ENCODE measurements at regions not wholly inside any gene's neighbourhood (a gene's known extent, or its start where the extent isn't known, plus 50 kb on each side); places are given as distances from the start of the nearest gene placed in this dataset.

DNA sequence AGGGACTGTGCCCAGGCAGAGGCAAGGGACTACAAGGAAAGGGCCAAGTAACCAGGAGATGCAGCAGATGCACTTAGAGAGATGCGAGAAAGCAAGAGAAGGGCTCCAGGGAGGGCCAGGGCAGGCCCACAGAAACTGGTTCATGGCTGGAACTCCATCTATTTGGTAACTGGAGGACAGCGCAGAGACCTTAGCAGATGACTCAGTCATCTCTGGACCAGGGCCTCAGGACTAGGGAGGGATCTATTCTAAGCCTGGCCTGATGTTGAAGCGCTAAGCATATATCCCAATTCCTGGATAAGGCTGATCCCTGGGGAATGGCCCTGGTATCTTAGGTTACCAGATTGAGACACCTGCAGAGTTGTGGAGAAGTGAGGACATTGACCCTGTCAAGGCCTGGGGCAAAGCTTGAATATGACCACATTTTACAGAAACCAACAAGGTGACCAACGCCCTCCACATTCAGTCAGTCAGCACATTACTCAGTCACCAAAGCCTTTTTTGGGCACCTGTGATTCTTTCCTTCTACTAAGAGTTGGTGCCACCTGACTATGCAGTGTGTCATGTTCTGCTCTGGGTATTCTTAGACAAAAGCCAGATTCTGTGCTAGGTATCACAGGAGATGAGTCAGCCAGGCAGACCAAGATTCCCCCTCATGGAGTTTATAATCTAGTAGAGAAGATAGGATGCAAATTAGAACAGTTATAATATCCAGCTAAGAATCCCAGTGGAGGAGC lies 68.4 kb upstream of the SLCO3A1 start:
- Mint-ChIP-seq H3K27ac (no peak overlapping the region), H3K9me3 (no peaks in the 10 kb centered on the region), H3K4me1 (no peaks in the 10 kb centered on the region), H3K36me3 (no peaks in the 10 kb centered on the region), H3K27me3 (no peaks in the 10 kb centered on the region), H3K4me3 (no peak overlapping the region)
- no peak for DNase-seq

DNA sequence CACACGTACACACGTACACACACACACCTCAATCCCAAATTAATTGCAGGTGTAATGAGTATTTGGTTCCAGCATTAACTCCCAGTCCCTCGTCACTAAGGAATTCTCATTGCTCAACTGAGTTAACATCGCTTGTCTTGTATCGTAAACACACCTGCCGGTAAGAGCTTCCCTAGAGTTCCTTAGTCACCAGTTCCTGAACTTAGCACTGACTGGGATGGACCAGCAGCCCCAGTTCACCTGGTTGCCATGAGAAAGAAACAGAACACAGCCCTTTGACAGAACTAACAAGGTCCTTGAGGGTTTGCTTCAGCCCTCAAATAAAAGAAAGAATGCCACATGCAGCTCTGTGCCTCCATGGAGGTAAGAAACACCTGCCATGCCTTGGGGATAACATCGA lies 66.3 kb upstream of the SLCO3A1 start:
- Mint-ChIP-seq H3K36me3 (no peaks in the 10 kb centered on the region), H3K27ac (no peak overlapping the region), H3K9me3 (no peaks in the 10 kb centered on the region), H3K4me1 (no peaks in the 10 kb centered on the region), H3K4me3 (no peak overlapping the region), H3K27me3 (peaks cover 4% of the 10 kb centered on the region)
- DNase-seq: no peak

DNA sequence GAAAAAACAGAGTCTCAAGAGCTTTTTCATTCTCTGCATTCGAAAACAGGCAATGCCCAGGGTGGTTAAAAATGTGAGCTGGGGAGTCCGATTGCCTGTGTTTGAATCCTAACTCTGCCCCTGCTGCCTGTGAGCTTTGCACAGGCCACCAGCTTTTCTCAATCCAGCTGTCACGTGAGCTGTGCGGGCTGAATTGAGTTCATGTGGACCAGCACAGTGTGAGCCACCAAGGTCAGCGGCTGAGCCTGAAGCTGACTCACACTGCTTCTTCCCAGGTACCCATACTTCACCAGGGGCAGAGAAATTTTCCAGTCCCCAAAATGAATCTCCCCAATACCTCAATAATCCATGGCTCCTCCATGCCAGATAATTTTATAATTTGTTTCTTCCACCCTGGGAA lies 64.4 kb upstream of the SLCO3A1 start:
- no peak overlapping the region for H3K27ac Mint-ChIP-seq
- no peaks in the 10 kb centered on the region for H3K9me3 Mint-ChIP-seq
- H3K4me3 Mint-ChIP-seq: no peak overlapping the region
- H3K4me1 Mint-ChIP-seq: no peaks in the 10 kb centered on the region
- peaks cover 11% of the 10 kb centered on the region for H3K27me3 Mint-ChIP-seq
- no peak for DNase-seq
- H3K36me3 Mint-ChIP-seq: no peaks in the 10 kb centered on the region

DNA sequence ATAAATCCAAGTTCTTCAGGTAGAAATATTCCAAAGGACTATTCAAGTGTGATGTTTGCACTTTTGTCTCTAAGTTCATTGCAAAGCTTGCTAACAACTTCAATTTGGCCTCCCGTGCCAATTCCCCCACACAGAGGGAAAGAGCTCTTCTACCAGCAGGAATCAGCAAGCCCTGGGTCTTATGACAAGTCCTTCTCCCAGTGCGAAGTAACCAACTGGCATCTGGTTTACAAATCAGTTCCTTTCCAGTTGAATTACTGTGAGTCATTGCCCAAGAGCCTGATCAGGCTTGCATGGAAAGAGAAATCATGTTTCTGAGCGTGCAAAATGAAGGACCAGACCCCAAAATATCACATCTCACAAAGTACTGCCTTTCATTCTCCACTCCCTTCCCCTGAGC lies 62.7 kb upstream of the SLCO3A1 start:
- Mint-ChIP-seq H3K36me3 (no peaks in the 10 kb centered on the region), H3K27ac (no peak overlapping the region), H3K27me3 (peaks cover 11% of the 10 kb centered on the region), H3K4me3 (no peak overlapping the region), H3K9me3 (no peaks in the 10 kb centered on the region), H3K4me1 (no peaks in the 10 kb centered on the region)
- DNase-seq: no peak

DNA sequence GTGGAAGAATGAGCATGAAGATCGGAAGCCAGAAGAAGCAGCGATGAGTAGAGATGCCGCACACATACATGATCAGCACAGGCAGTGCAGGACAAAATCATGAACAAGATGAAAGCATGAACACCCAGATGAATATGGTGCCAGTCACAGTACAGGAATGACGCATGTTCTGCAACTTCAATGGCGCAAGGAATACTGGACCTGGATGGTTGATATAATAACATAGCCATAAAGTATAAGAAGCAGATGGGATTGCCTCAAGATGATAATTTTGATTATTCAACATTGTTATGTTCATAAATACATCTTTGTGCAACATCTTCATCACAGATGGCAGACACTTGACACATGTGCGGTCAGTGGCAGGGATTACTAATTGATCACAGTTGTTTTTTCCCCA lies 59.7 kb upstream of the SLCO3A1 start:
- no peak overlapping the region for H3K4me3 Mint-ChIP-seq
- H3K36me3 Mint-ChIP-seq: no peaks in the 10 kb centered on the region
- no peak overlapping the region for H3K27ac Mint-ChIP-seq
- no peaks in the 10 kb centered on the region for H3K4me1 Mint-ChIP-seq
- no peaks in the 10 kb centered on the region for H3K9me3 Mint-ChIP-seq
- DNase-seq: no peak
- peaks cover 16% of the 10 kb centered on the region for H3K27me3 Mint-ChIP-seq

DNA sequence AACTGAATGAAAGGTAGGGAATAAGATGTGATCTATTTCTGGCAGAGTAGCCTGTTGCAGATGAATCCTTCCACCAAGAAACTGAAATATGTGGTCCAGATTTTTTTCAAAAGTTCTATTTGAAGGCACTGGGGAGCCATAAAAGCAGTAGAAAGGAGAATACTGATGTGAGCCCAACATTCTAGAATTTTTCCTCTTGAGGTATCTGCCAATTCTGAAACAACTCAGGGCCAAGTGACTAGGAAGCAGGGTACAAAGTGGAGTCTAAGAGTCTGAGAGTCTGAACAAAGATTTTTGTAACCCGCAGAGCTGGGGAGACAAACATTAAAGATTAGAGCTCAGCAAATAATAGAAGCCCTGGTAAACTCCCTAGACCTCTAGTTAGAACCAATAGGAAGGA lies 58.3 kb upstream of the SLCO3A1 start:
- no peak overlapping the region for H3K27ac Mint-ChIP-seq
- no peak overlapping the region for H3K4me3 Mint-ChIP-seq

DNA sequence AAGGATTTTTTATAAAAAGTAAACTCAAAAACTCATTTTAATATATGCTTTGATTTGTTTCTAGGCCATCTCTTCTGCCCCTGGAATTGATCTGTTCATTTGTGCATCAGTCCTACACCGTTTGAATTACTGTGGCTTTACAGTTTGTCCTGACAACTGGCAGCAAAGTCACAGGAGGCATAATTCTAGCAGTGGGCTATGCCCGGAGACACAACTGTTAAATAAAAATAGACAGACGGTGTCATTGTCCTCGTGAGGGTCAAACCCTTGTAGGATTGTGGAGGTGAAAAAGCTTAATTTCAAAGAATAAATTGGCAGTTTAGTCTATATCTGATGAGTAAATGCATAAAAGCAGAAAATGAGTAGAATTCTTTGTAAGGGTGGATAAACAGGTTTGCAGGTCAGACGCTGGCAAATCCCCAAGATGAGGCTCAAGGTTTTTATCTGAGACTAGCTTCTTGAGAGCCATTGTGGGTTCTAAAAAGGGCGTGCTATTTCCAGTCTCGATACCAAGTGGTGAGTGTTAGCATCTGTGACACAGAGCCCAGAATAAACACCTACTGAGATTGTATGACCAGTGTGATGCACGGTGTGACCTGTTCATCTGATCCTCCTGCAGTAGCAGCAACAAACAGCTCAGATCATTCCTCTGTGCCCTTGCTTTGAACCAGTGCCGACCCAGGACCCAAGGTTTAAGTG lies 51.5 kb upstream of the SLCO3A1 start:
- no peaks in the 10 kb centered on the region for H3K4me1 Mint-ChIP-seq
- H3K9me3 Mint-ChIP-seq: no peaks in the 10 kb centered on the region
- no peaks in the 10 kb centered on the region for H3K36me3 Mint-ChIP-seq
- no peak overlapping the region for H3K27ac Mint-ChIP-seq
- no peak for DNase-seq
- H3K4me3 Mint-ChIP-seq: no peak overlapping the region
- H3K27me3 Mint-ChIP-seq: peaks cover 19% of the 10 kb centered on the region

More for the DNA sequence above, 58.3 kb upstream of the SLCO3A1 start:
- H3K9me3 Mint-ChIP-seq: no peaks in the 10 kb centered on the region
- DNase-seq: no peak
- H3K36me3 Mint-ChIP-seq: no peaks in the 10 kb centered on the region
- H3K27me3 Mint-ChIP-seq: peaks cover 16% of the 10 kb centered on the region
- H3K4me1 Mint-ChIP-seq: no peaks in the 10 kb centered on the region

DNA sequence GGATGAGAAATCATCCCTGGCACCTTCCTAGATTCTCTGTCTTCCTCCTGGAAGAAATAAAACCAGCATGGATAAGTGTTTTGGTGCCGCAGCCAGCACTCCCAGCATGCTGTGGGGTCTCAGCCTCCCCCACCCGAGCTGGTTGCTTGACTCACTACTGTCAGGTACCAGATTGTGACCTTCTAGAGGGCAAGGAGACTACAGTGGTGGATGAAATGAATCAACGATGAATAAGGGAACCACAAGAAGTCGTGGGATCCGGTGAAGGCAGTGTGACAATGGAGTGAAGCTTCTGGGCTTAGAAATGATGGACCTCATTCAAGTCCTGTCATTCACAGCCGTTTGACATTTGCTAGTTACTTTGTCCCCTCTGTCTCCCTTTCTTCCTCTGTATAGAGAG lies 50.2 kb upstream of the SLCO3A1 start:
- H3K27me3 Mint-ChIP-seq: peaks cover 19% of the 10 kb centered on the region
- DNase-seq: no peak
- H3K4me1 Mint-ChIP-seq: no peaks in the 10 kb centered on the region
- H3K36me3 Mint-ChIP-seq: no peaks in the 10 kb centered on the region
- no peak overlapping the region for H3K27ac Mint-ChIP-seq
- no peaks in the 10 kb centered on the region for H3K9me3 Mint-ChIP-seq
- H3K4me3 Mint-ChIP-seq: no peak overlapping the region

Data from activated naive CD8-positive, alpha-beta T cell treated with anti-CD3 and anti-CD28 coated beads for 36 hours (primary cell).